DMS79 treated with DMSO at 0.1 percent for 48 hours (cell line): ENCODE measurements at regions not wholly inside any gene's neighbourhood (a gene's known extent, or its start where the extent isn't known, plus 50 kb on each side); places are given as distances from the start of the nearest gene placed in this dataset.

ENCODE experiments used
- DNase-seq: peaks from one replicate; lab custom pipeline; 2025; lab: John Stamatoyannopoulos, UW

- DNase-seq: no peak
These were observed 325.8 kb upstream of the NR5A2 start for GRCh38 chr1:199701726-199702125.

GRCh38 chr1:199704231-199704630 is 323.3 kb upstream of the NR5A2 start:
- no peak for DNase-seq

GRCh38 chr1:199705825-199706224 is 321.7 kb upstream of the NR5A2 start:
- DNase-seq: no peak

- no peak for DNase-seq
These were observed 320.5 kb upstream of the NR5A2 start for GRCh38 chr1:199706826-199707606.

GRCh38 chr1:199710974-199711373 is 316.5 kb upstream of the NR5A2 start:
- DNase-seq: no peak

- DNase-seq: no peak
These were observed 310.8 kb upstream of the NR5A2 start for GRCh38 chr1:199716729-199717128.

GRCh38 chr1:199719156-199719842 is 308.2 kb upstream of the NR5A2 start:
- DNase-seq: no peak

- no peak for DNase-seq
These were observed 307.0 kb upstream of the NR5A2 start for GRCh38 chr1:199720496-199720895.

- DNase-seq: no peak
These were observed 306.5 kb upstream of the NR5A2 start for GRCh38 chr1:199721001-199721400.

GRCh38 chr1:199723250-199723956 is 304.1 kb upstream of the NR5A2 start:
- no peak for DNase-seq

- DNase-seq: no peak
These were observed 303.5 kb upstream of the NR5A2 start for GRCh38 chr1:199724049-199724448.

GRCh38 chr1:199725002-199725565 is 302.4 kb upstream of the NR5A2 start:
- DNase-seq: no peak

GRCh38 chr1:199727682-199728081 is 299.8 kb upstream of the NR5A2 start:
- no peak for DNase-seq

- DNase-seq: no peak
These were observed 299.2 kb upstream of the NR5A2 start for GRCh38 chr1:199728345-199728744.

- no peak for DNase-seq
These were observed 294.4 kb upstream of the NR5A2 start for GRCh38 chr1:199733125-199733524.

GRCh38 chr1:199734186-199734585 is 293.3 kb upstream of the NR5A2 start:
- no peak for DNase-seq

GRCh38 chr1:199735660-199736059 is 291.9 kb upstream of the NR5A2 start:
- DNase-seq: no peak

GRCh38 chr1:199736646-199737045 is 290.9 kb upstream of the NR5A2 start:
- DNase-seq: no peak

GRCh38 chr1:199741586-199741985 is 285.9 kb upstream of the NR5A2 start:
- no peak for DNase-seq

GRCh38 chr1:199742547-199742946 is 285.0 kb upstream of the NR5A2 start:
- DNase-seq: no peak

GRCh38 chr1:199743227-199743626 is 284.3 kb upstream of the NR5A2 start:
- DNase-seq: no peak

GRCh38 chr1:199746666-199747384 is 280.7 kb upstream of the NR5A2 start:
- no peak for DNase-seq
